Femur (tissue), 1 donor: ENCODE measurements at regions not wholly inside any gene's neighbourhood (a gene's known extent, or its start where the extent isn't known, plus 50 kb on each side); places are given as distances from the start of the nearest gene placed in this dataset.
A peak's percentile ranks its signal among the peaks of the same experiment; 100 is the strongest.
"Not testable (repeated sequence)": the region's sequence is repeated elsewhere in the genome, so short reads cannot be mapped to it uniquely, and the experiment has no call there.

Experiments
- DNase-seq: peaks from one replicate; pipeline ENCODE4 v3.0.0-alpha.2; 2017

DNA sequence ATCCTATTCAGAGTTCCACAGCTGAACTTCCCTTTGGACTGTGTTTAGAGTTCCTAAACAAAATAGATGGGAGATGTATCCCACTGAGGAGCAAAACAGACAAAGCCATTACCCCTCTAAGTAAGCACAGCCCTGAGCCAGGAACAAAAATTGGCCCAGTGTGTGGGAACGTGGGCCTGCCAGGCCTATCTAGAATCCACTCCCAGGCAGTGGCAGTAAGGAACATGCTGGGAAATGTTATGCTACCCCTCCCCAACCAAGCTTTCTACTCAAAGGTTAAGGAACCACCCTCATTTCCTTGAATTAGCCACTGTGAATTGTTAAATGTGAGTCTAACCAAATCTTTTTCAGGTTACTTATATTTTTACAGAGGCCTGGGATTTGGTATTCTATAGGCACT, 405.1 kb upstream of the PTGER4 start:
- no peak for DNase-seq

GRCh38 chr5:40273936-40274335, 405.8 kb upstream of the PTGER4 start:
- no peak for DNase-seq

- no peak for DNase-seq
These were observed 408.2 kb upstream of the PTGER4 start for GRCh38 chr5:40271476-40271875.

DNA sequence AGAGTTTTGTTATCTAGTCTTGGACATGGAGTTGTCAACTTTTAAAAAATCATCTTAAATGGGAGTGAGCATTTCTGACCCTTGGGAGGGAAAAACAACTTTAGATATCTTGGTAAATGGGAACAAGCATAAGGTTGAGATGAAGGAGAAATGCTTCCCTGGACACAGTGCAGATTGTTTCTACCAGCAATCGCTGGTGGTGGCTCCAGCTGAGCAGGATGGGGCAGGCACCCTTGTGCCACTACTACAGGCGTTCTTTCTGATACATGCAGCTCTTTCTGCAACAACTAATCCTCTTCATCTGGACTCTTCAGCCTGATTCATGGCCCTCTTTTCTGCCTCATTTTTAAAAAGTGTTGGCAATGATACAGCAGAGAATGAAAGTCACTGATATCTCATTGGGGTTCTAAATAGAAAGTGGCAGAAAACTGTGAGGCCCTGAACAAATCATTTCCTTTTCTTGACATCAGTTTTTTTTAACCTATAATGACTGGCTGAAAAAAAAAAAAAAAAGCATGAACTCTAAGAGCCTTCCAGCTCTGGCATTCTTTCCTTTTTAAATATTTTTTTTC, 409.4 kb upstream of the PTGER4 start:
- no peak for DNase-seq

GRCh38 chr5:40268088-40268487, 411.6 kb upstream of the PTGER4 start:
- no peak for DNase-seq

DNA sequence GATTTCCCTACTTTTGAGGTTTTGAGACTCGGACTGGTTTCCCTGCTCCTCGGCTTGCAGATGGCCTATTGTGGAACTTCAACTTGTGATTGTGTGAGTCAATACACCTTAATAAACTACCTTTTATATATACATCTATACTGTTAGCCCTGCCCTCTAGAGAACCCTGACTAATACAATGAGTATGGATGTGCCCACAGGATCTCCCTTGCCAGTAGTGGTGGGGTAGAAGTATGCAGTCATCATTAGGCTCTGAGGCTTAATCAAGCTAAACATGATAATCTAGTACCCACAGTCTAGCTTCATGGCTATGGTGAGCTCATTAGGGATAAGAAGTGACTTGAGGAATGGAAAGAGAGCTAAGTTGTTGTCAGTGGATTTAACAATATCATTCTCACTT, 412.8 kb upstream of the PTGER4 start:
- DNase-seq, result no peak

DNA sequence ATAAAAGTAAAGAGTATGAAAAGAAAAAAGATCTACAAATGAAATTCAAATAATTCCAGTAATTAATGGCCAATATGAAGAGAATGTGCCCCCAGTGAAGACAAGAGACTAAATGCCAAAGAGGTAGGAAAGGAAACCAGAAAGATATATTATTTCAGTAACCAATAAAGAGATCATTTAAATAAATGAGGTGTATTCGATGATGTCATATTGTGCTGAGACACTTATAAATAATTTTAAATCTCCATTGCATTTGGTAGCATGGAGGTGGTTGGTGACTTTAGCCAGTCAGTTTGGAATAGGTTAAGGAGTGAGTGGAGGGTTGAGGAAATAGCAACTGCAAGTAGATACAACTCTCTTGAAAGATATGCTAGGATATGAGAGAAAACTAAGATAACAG, 417.7 kb upstream of the PTGER4 start:
- DNase-seq, result no peak

GRCh38 chr5:40260361-40260760, 419.4 kb upstream of the PTGER4 start:
- peak; percentile 30 for DNase-seq

DNA sequence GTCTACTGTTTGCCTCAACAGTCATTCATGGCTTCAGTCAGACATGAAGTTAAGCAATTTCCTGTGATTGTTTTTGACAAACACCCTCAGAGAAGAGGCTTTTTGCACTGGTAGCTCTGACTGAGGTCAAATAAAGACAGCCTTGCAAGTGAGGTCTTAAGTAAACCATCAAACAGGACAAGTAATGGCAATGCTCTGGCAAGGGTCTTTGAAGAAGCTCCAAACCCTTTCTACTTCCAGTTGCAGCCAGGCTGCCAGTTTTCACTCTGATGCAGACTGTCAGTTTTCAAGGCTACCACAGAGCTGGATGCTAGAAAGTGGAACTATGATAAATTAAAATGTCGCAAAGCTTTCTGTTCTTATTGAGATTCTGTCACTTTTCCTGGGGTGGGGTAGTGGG, 421.5 kb upstream of the PTGER4 start:
- no peak for DNase-seq

DNA sequence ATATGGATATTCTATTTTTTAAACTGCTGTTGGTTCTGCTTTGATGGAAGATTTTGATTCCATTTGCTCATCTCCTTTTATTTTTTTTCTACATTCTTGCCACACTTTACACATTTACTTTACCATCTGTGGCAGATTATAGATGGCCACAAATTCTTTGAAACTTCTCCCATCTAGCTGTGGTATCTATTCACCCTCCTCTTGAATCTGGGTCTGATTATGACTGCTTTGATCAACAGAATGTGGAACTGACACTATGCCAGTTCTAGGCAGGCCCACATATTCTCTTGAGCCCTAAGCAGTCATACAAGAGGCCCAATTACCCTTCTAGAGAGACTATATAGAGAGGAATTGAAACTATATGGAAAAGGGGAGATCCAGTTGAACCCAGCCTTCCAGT, 439.0 kb upstream of the PTGER4 start:
- no peak for DNase-seq

DNA sequence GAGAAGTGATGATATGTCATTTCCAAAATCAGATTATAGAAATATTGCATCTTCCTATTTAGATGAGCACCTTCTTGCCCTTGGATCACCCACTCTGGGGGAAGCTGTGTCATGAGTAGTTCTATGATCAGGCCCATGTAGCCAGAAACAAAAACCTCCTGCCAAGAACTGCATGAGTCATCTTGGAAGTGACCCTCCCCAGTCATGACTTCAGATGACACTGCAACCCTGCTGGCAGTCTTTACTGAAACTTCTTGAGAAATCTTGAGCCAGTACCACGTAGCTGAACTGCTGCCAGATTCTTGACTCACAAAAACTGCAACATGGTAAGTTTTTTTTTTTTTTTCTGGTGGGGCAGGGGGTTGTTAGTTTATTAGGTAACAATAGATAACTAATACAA, 439.6 kb upstream of the PTGER4 start:
- DNase-seq, result no peak

DNA sequence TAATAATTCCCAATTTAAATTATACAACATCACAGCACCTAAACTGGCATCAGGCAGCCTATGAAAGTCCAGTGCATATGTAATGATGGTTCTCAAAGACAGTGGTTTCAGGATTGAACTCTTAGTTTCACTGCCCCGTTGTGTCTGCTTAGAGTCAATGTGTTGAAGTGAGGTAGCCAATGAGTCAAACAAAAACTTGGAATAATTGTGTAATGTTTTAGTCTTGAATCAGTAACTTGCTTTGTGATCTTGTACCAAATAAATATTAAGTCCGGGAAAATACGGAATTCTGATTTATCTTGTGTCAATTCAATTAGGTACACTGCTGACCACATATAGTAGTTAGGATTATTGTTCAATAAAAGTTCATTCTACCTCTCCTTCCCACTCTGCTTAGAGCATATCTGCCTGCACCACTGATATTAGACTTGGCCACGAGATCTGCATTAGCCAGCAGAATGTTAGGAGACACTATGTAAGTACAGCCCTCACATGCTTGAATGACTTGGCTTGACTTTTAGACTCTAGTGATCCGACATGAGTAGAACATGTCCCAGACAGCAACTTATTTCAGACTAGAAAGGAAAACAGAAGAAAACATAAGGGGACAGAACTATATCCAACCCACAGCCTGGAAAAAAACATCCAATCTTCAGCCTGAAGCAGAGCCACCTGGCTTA, 441.5 kb upstream of the PTGER4 start:
- no peak for DNase-seq

- DNase-seq, result no peak
These were observed 444.0 kb upstream of the PTGER4 start for GRCh38 chr5:40235471-40236400.

DNA sequence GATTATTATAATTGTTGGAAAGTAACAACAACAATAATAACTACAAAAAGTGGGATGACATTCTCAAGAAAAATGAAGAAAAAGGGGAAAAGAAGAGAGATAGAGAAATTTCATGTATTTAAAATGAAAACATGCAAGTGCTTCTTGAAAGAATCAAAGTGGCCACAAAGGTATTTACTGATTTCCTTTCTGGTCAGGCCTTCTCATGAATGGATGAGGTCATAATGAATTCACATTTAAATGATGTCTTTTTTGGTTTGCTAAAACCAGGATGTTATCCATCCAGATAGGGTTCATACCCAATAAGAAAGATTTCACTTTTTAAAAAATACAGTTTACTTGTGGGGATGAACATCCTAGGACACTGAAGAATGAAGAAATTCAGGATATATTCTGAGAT, 446.4 kb upstream of the PTGER4 start:
- no peak for DNase-seq

DNA sequence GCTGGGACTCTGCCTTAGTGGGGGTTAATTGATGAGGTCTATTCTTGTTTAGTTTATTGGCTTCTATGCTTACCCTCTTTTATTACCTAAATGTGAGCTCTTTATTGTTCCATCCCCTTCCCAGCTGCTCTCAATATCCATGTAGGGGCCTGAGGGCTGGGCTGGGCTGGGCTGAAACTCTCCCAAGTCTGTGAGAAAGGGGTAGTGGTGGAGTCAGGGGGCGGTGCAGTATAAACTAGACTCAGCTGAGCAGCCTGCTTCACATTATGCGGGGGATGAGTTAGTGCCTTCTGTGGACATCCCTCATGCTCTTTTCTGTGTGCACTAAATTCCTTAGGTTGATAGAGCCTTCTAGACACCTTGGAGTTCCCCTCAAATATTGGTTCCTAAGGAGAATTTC, 451.8 kb upstream of the PTGER4 start:
- no peak for DNase-seq

DNA sequence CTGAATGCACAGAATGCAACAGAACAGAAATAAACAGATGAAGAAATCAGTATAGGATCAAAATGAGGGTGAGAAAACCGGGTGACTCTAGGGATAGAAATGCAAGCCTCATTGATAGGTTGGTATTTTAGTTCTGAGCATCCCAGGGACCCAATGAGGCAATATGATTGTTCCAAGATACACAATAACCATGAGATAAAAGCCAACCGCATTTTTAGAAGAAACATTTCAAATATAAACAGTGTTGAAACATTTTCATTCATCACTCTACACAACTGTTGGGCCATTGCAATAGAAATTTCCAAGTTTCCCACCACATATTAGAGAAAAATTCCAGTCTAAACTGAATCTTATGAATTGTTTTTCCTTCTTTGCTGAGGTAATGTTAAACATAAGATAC, 452.3 kb upstream of the PTGER4 start:
- no peak for DNase-seq

DNA sequence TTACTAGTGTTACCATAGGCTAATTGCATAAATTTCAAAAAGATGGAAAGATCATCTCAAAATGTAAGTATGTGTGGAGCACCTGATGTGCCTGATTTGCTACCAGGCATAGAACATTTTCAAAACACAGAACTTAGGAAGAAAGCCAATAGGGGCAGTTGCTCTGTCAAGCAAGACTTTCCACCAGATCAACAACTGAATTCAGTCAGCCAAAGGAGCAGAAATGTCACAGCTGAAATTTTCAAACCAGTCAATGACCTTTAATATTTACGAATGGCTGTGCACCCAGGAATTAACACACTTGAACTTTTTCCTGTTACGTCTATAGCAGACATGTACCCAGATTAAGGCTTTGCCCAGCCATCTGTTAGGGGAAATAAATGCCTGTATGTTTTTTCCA, 452.8 kb upstream of the PTGER4 start:
- no peak for DNase-seq

- DNase-seq, result not testable (repeated sequence)
These were observed 454.6 kb upstream of the PTGER4 start for GRCh38 chr5:40225147-40225546.

- no peak for DNase-seq
These were observed 455.3 kb upstream of the PTGER4 start for GRCh38 chr5:40224421-40224820.

GRCh38 chr5:40223884-40224402, 455.8 kb upstream of the PTGER4 start:
- no peak for DNase-seq

DNA sequence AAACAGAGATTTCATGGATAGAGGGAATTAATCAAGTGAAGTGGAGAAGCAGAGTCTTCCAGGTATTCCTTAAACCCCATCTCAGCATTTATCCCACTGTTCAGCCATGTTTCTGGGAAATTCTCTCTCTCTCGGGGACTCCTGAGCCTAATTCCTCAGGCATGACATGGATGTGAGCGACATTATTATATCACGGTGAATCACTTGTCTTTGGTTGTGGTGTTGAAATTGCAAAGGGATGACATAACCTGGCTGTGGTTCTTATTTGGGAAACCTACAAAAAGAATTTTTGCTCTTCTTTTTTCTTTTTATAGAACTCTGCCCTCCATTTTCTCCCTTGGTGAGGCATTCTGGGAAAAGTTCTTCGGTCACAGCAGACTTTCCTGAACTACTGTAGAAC, 457.9 kb upstream of the PTGER4 start:
- no peak for DNase-seq

- DNase-seq, result no peak
These were observed 458.5 kb upstream of the PTGER4 start for GRCh38 chr5:40221255-40221654.

- no peak for DNase-seq
These were observed 459.5 kb upstream of the PTGER4 start for GRCh38 chr5:40220260-40220659.

DNA sequence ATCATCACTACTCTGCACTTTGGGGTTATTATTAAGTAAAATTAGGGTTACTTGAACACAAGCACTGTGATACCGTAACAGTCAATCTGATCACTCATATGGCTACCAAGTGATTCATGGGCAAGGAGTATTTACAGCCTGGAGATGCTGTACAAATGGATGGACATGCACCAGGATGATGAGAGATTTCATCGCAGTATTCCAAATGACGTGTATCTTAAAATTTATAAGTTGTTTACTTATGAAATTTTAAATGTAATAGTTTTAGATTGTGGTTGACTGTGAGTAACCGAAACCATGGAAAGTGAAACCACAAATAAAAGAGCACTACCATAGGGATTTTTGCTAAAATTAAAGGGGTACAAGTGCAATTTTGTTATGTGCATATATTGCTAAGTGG, 462.2 kb upstream of the PTGER4 start:
- no peak for DNase-seq
